Uterus (tissue), 3 donors: ENCODE measurements at regions not wholly inside any gene's neighbourhood (a gene's known extent, or its start where the extent isn't known, plus 50 kb on each side); places are given as distances from the start of the nearest gene placed in this dataset.
A peak's percentile ranks its signal among the peaks of the same experiment; 100 is the strongest.

Experiments used
- DNase-seq, 2 donors: peaks; one replicate each; pipeline ENCODE4 v3.0.0-alpha.2; 2019 to 2020
- H3K27ac ChIP-seq, 2 donors: fragments of 200-600 bp; sonication (generic); 1 replicate in 1 of 2; 2 replicates in 1 of 2; pipeline ENCODE4 v1.5.1; 2016 to 2018
- H3K27me3 ChIP-seq, 2 donors: fragments of 200-600 bp; sonication (generic); one replicate each; pipeline ENCODE4 v1.5.1; 2018 to 2019; ENCODE audit warnings: control low read depth in 1 of 2
- H3K36me3 ChIP-seq, 2 donors: fragments of 200-600 bp; sonication (generic); one replicate each; pipeline ENCODE4 v1.5.1; 2019; ENCODE audit warnings: control low read depth in 1 of 2
- H3K4me1 ChIP-seq, 2 donors: fragments of 200-600 bp; sonication (generic); one replicate each; pipeline ENCODE4 v1.5.1; 2018 to 2019; ENCODE audit warnings: control low read depth in 1 of 2
- H3K4me3 ChIP-seq, 2 donors: fragments of 200-600 bp; sonication (generic); 1 replicate in 1 of 2; 2 replicates in 1 of 2; pipeline ENCODE4 v1.5.1; 2018 to 2019; ENCODE audit warnings: mild to moderate bottlenecking in 1 of 2
- H3K9me3 ChIP-seq, 2 donors: fragments of 200-600 bp; sonication (generic); one replicate each; pipeline ENCODE4 v1.5.1; 2019; ENCODE audit warnings: control low read depth in 1 of 2
- CTCF ChIP-seq, 4 experiments: fragments of 200-600 bp in 2 of 4; fragments of 450-650 bp in 2 of 4; sonication (generic) in 2 of 4; IDR thresholded peaks; one replicate each; pipeline ENCODE4 v1.5.1; 2016 to 2019; ENCODE audit warnings: antibody characterized with exemption in 4 of 4, mild to moderate bottlenecking in 2 of 4, moderate library complexity in 1 of 4
- POLR2A ChIP-seq, 2 donors: fragments of 450-650 bp; IDR thresholded peaks; one replicate each; pipeline ENCODE4 v1.6.1; 2016; ENCODE audit warnings: antibody characterized with exemption in 2 of 2, mild to moderate bottlenecking in 1 of 2, moderate library complexity in 1 of 2
- intact Hi-C: fragments of 100-400 bp; cut with DNase I; formaldehyde crosslinking; loops from one replicate; pipeline ENCODE4 v1.15.1; 2023; ENCODE audit warnings: low total_unique reads
- donor health status: DM: yes; HTN: yes; CAD: no.

- peak in 1 of 2 donors; percentile 24 for DNase-seq
- H3K9me3 ChIP-seq = no peaks in the 10 kb centered on the region
- no peak overlapping the region for H3K4me3 ChIP-seq
- no peak for TF ChIP-seq POLR2A (IDR thresholded peaks at IDR 0.05)
- peak; percentile 70 to 81 (median 72) for TF ChIP-seq CTCF (IDR thresholded peaks at IDR 0.05)
- H3K36me3 ChIP-seq = no peaks in the 10 kb centered on the region
- intact Hi-C loops = loop anchor here (5.0 kb wide), 1 partner anchor 180 kb away; no protein-coding TSS in a partner anchor
- H3K27ac ChIP-seq = no peak overlapping the region
- H3K4me1 ChIP-seq = no peaks in the 10 kb centered on the region
- no peaks in the 10 kb centered on the region for H3K27me3 ChIP-seq
These were observed 59.6 kb upstream of the LMCD1 start for GRCh38 chr3:8441969-8442559.

- TF ChIP-seq POLR2A (IDR thresholded peaks at IDR 0.05) = no peak
- H3K27ac ChIP-seq = peak overlapping the region in 1 of 2 donors; percentile 59
- H3K4me1 ChIP-seq = no peaks in the 10 kb centered on the region
- H3K9me3 ChIP-seq = no peaks in the 10 kb centered on the region
- intact Hi-C loops = loop anchor here (5.0 kb wide), 1 partner anchor 179 kb away; no protein-coding TSS in a partner anchor
- no peaks in the 10 kb centered on the region for H3K27me3 ChIP-seq
- H3K36me3 ChIP-seq = no peaks in the 10 kb centered on the region
- no peak for DNase-seq
- no peak overlapping the region for H3K4me3 ChIP-seq
These were observed 58.5 kb upstream of the LMCD1 start for GRCh38 chr3:8442993-8443650.

- Histone ChIP-seq H3K4me3 (no peak overlapping the region), H3K9me3 (no peaks in the 10 kb centered on the region), H3K27me3 (no peaks in the 10 kb centered on the region), H3K4me1 (no peaks in the 10 kb centered on the region), H3K36me3 (no peaks in the 10 kb centered on the region), H3K27ac (peak overlapping the region; percentile 45 to 59)
- DNase-seq = peak; percentile 66 to 81
- no peak for TF ChIP-seq CTCF (IDR thresholded peaks at IDR 0.05)
- TF ChIP-seq POLR2A (IDR thresholded peaks at IDR 0.05) = no peak
- intact Hi-C loops = loop anchor here (5.0 kb wide), 1 partner anchor 178 kb away; no protein-coding TSS in a partner anchor
These were observed 57.5 kb upstream of the LMCD1 start for GRCh38 chr3:8443829-8444791.

- Histone ChIP-seq H3K9me3 (no peaks in the 10 kb centered on the region), H3K4me3 (no peak overlapping the region), H3K27ac (peak overlapping the region in 1 of 2 donors; percentile 59), H3K36me3 (no peaks in the 10 kb centered on the region), H3K4me1 (no peaks in the 10 kb centered on the region), H3K27me3 (no peaks in the 10 kb centered on the region)
- intact Hi-C loops = loop anchor here (5.0 kb wide), 1 partner anchor 177 kb away; no protein-coding TSS in a partner anchor
- no peak for DNase-seq
- TF ChIP-seq CTCF (IDR thresholded peaks at IDR 0.05) = no peak
These were observed 56.7 kb upstream of the LMCD1 start for GRCh38 chr3:8444883-8445282.

- Histone ChIP-seq H3K4me1 (no peaks in the 10 kb centered on the region), H3K36me3 (no peaks in the 10 kb centered on the region), H3K27ac (no peak overlapping the region), H3K27me3 (no peaks in the 10 kb centered on the region), H3K9me3 (no peaks in the 10 kb centered on the region), H3K4me3 (no peak overlapping the region)
- TF ChIP-seq POLR2A (IDR thresholded peaks at IDR 0.05) (no peak), CTCF (IDR thresholded peaks at IDR 0.05) (no peak)
- DNase-seq = peak in 1 of 2 donors; percentile 43
- intact Hi-C loops = no loop called here
These were observed 55.8 kb upstream of the LMCD1 start for GRCh38 chr3:8445861-8446260.
